HepG2 (cell line): ENCODE measurements at regions not wholly inside any gene's neighbourhood (a gene's known extent, or its start where the extent isn't known, plus 50 kb on each side); places are given as distances from the start of the nearest gene placed in this dataset.

Experiments used
- ETS1 ChIP-seq: sonication (generic); formaldehyde crosslinking; IDR thresholded peaks from 2 replicates; pipeline ENCODE4 v1.4.0; 2020; ENCODE audit warnings: missing genetic modification reagents
- KDM3A ChIP-seq: IDR thresholded peaks from 2 replicates; pipeline ENCODE4 v1.6.1; 2018; ENCODE audit warnings: low read depth, missing compliant biosample characterization
- MED8 ChIP-seq: sonication (generic); formaldehyde crosslinking; IDR thresholded peaks from 2 replicates; pipeline ENCODE4 v1.8.1; 2023; ENCODE audit warnings: mild to moderate bottlenecking, missing genetic modification reagents; ENCODE audit not compliant: insufficient replicate concordance
- MXI1 ChIP-seq: IDR thresholded peaks from 3 replicates; pipeline ENCODE4 v1.6.1; 2012; ENCODE audit warnings: low read depth, low read length, inconsistent platforms, borderline replicate concordance
- TCF7 ChIP-seq: sonication (generic); IDR thresholded peaks from 2 replicates; pipeline ENCODE4 v1.6.1; 2016; ENCODE audit warnings: antibody characterized with exemption, low read depth
- ZBTB38 ChIP-seq: sonication (generic); formaldehyde crosslinking; IDR thresholded peaks from 2 replicates; pipeline ENCODE4 v1.5.1; 2020; ENCODE audit warnings: mild to moderate bottlenecking, missing genetic modification reagents
- ZFP37 ChIP-seq: sonication (generic); formaldehyde crosslinking; IDR thresholded peaks from 2 replicates; pipeline ENCODE4 v1.4.0; 2020; ENCODE audit warnings: missing genetic modification reagents, borderline replicate concordance
- ZNF235 ChIP-seq: sonication (generic); formaldehyde crosslinking; IDR thresholded peaks from 2 replicates; pipeline ENCODE4 v1.8.1; 2023; ENCODE audit warnings: mild to moderate bottlenecking, missing genetic modification reagents, borderline replicate concordance
- ZNF407 ChIP-seq: sonication (generic); formaldehyde crosslinking; IDR thresholded peaks from one replicate; pipeline ENCODE4 v1.5.1; 2020; ENCODE audit warnings: mild to moderate bottlenecking, missing genetic modification reagents; ENCODE audit errors: not compliant biosample characterization
- ZNF552 ChIP-seq: sonication (generic); formaldehyde crosslinking; IDR thresholded peaks from 2 replicates; pipeline ENCODE4 v1.9.0; 2022; ENCODE audit warnings: missing genetic modification reagents, mild to moderate bottlenecking, borderline replicate concordance
- ZNF781 ChIP-seq: sonication (generic); formaldehyde crosslinking; IDR thresholded peaks from 2 replicates; pipeline ENCODE4 v1.5.1; 2020; ENCODE audit warnings: borderline replicate concordance, mild to moderate bottlenecking, missing genetic modification reagents; ENCODE audit errors: not compliant biosample characterization
- ZSCAN31 ChIP-seq: sonication (generic); formaldehyde crosslinking; IDR thresholded peaks from 2 replicates; pipeline ENCODE4 v1.5.0; 2020; ENCODE audit warnings: low read depth, mild to moderate bottlenecking, missing genetic modification reagents
- TF ChIP-seq, protein P1 (sequence below): sonication (generic); formaldehyde crosslinking; conservative IDR thresholded peaks from 2 replicates; pipeline ENCODE4 v1.4.0; 2020; ENCODE audit warnings: missing genetic modification reagents
- TF ChIP-seq, protein P2 (sequence below), 2 experiments: sonication (generic) in 1 of 2; formaldehyde crosslinking in 1 of 2; IDR thresholded peaks; 2 replicates each; pipeline versions ENCODE4 v1.4.0 to v1.6.1; 2016 to 2020; ENCODE audit warnings: borderline replicate concordance in 1 of 2, low read depth in 1 of 2, mild to moderate bottlenecking in 1 of 2, missing genetic modification reagents in 1 of 2

- TF ChIP-seq ZNF407 (CRISPR knock-in tag) (peak; percentile 82), KDM3A (peak; percentile 43; the same call in 1 of the 2 replicates), ZBTB38 (peak; percentile 77), ZNF552 (CRISPR knock-in tag) (peak; percentile 31; the same call in 1 of the 2 replicates), MXI1 (peak; percentile 61; the same call in 1 of the 3 replicates), MED8 (CRISPR knock-in tag) (no peak), ZNF235 (CRISPR knock-in tag) (no peak), TCF7 (no peak), ZNF781 (peak; percentile 70), ZFP37 (CRISPR knock-in tag) (no peak), ETS1 (CRISPR knock-in tag) (0 out of 2 replicates have a peak, but pooled peaks have one; percentile 43), ZSCAN31 (CRISPR knock-in tag) (peak; percentile 81; the same call in 1 of the 2 replicates)
- TF ChIP-seq, protein P1, sequence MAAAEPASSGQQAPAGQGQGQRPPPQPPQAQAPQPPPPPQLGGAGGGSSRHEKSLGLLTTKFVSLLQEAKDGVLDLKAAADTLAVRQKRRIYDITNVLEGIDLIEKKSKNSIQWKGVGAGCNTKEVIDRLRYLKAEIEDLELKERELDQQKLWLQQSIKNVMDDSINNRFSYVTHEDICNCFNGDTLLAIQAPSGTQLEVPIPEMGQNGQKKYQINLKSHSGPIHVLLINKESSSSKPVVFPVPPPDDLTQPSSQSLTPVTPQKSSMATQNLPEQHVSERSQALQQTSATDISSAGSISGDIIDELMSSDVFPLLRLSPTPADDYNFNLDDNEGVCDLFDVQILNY (CRISPR knock-in tag), result no peak
- TF ChIP-seq, protein P2, sequence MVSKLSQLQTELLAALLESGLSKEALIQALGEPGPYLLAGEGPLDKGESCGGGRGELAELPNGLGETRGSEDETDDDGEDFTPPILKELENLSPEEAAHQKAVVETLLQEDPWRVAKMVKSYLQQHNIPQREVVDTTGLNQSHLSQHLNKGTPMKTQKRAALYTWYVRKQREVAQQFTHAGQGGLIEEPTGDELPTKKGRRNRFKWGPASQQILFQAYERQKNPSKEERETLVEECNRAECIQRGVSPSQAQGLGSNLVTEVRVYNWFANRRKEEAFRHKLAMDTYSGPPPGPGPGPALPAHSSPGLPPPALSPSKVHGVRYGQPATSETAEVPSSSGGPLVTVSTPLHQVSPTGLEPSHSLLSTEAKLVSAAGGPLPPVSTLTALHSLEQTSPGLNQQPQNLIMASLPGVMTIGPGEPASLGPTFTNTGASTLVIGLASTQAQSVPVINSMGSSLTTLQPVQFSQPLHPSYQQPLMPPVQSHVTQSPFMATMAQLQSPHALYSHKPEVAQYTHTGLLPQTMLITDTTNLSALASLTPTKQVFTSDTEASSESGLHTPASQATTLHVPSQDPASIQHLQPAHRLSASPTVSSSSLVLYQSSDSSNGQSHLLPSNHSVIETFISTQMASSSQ (IDR thresholded peaks at IDR 0.05; ENCODE audit: low read depth), result no peak
- TF ChIP-seq, protein P2 (CRISPR knock-in tag; IDR thresholded peaks at IDR 0.05; ENCODE audit: borderline replicate concordance), result peak; percentile 57; the same call in 1 of the 2 replicates
Observed at GRCh38 chr6:112879920-112880413, 532.8 kb downstream of the RFPL4B start (continued).
